NOMO-1 treated with DMSO at 0.1 percent for 48 hours (cell line): ENCODE measurements at regions not wholly inside any gene's neighbourhood (a gene's known extent, or its start where the extent isn't known, plus 50 kb on each side); places are given as distances from the start of the nearest gene placed in this dataset.

Experiments used
- DNase-seq: peaks from one replicate; lab custom pipeline; 2025; ENCODE audit not compliant: unreplicated experiment; lab: John Stamatoyannopoulos, UW

- no peak for DNase-seq
These were observed 74.8 kb upstream of the TSLP start for GRCh38 chr5:110996742-110997141.

GRCh38 chr5:111002036-111002435 is 69.5 kb upstream of the TSLP start:
- no peak for DNase-seq

- DNase-seq: no peak
These were observed 67.9 kb upstream of the TSLP start for GRCh38 chr5:111003623-111004022.

GRCh38 chr5:111004291-111004690 is 67.2 kb upstream of the TSLP start:
- no peak for DNase-seq

- DNase-seq: no peak
These were observed 60.7 kb upstream of the TSLP start for GRCh38 chr5:111010783-111011182.

- no peak for DNase-seq
These were observed 58.5 kb upstream of the TSLP start for GRCh38 chr5:111013011-111013410.

- no peak for DNase-seq
These were observed 54.7 kb upstream of the TSLP start for GRCh38 chr5:111016801-111017200.

- DNase-seq: no peak
These were observed 53.8 kb upstream of the TSLP start for GRCh38 chr5:111017731-111018130.
